Spleen (tissue), 11 donors: ENCODE measurements at regions not wholly inside any gene's neighbourhood (a gene's known extent, or its start where the extent isn't known, plus 50 kb on each side); places are given as distances from the start of the nearest gene placed in this dataset.

Experiments
- DNase-seq: peaks from one replicate; pipeline ENCODE4 v3.0.0-alpha.2; 2020
- H3K27ac ChIP-seq, 8 donors: fragments of 200-600 bp; sonication (generic) in 7 of 8; 1 replicate in 4 of 8; 2 replicates in 4 of 8; pipeline versions ENCODE4 v1.5.0 to v1.8.0; 2016 to 2021; ENCODE audit warnings: inconsistent platforms in 4 of 8, mild to moderate bottlenecking in 4 of 8, moderate library complexity in 1 of 8
- H3K27me3 ChIP-seq, 7 donors: fragments of 200-600 bp; sonication (generic) in 6 of 7; replicated peaks in 1 of 7; 1 replicate in 4 of 7; 2 replicates in 3 of 7; pipeline versions ENCODE4 v1.5.0 to v1.8.0; 2016 to 2021; ENCODE audit warnings: inconsistent platforms in 3 of 7, mild to moderate bottlenecking in 1 of 7
- H3K36me3 ChIP-seq, 6 donors: fragments of 200-600 bp; sonication (generic) in 5 of 6; 1 replicate in 4 of 6; 2 replicates in 2 of 6; pipeline versions ENCODE4 v1.5.0 to v1.8.0; 2016 to 2021; ENCODE audit warnings: inconsistent platforms in 2 of 6
- H3K4me1 ChIP-seq, 6 donors: fragments of 200-600 bp; sonication (generic) in 5 of 6; 1 replicate in 3 of 6; 2 replicates in 3 of 6; pipeline versions ENCODE4 v1.5.0 to v1.8.0; 2016 to 2021; ENCODE audit warnings: inconsistent platforms in 3 of 6
- H3K4me3 ChIP-seq, 8 donors: fragments of 200-600 bp; sonication (generic) in 7 of 8; 1 replicate in 4 of 8; 2 replicates in 4 of 8; pipeline versions ENCODE4 v1.5.0 to v1.8.0; 2016 to 2021; ENCODE audit warnings: inconsistent platforms in 4 of 8, mild to moderate bottlenecking in 4 of 8, moderate library complexity in 2 of 8
- H3K9me3 ChIP-seq, 8 donors: fragments of 200-600 bp; sonication (generic) in 7 of 8; 1 replicate in 4 of 8; 2 replicates in 4 of 8; pipeline versions ENCODE4 v1.5.0 to v1.8.0; 2016 to 2021; ENCODE audit warnings: inconsistent platforms in 4 of 8
- CTCF ChIP-seq, 11 experiments: fragments of 200-600 bp in 7 of 11; fragments of 450-650 bp in 4 of 11; sonication (generic) in 4 of 11; IDR thresholded peaks in 8 of 11; conservative IDR thresholded peaks in 3 of 11; 1 replicate in 7 of 11; 2 replicates in 4 of 11; pipeline versions ENCODE4 v1.4.0 to v1.8.0; 2016 to 2021; ENCODE audit warnings: antibody characterized with exemption in 11 of 11, inconsistent platforms in 4 of 11, mild to moderate bottlenecking in 1 of 11
- POLR2A ChIP-seq, 3 donors: fragments of 450-650 bp; IDR thresholded peaks; one replicate each; pipeline ENCODE4 v1.5.1; 2017; ENCODE audit warnings: antibody characterized with exemption in 3 of 3, mild to moderate bottlenecking in 1 of 3
- POLR2AphosphoS5 ChIP-seq, 3 donors: sonication (generic); formaldehyde crosslinking; IDR thresholded peaks; one replicate each; pipeline ENCODE4 v1.5.1; 2017; ENCODE audit warnings: antibody characterized with exemption in 3 of 3
- WGBS, 5 donors: extraction: QIAGEN DNeasy Blood & Tissue Kit in 3 of 5; methylation state at CpG; one replicate each; pipeline versions ENCODE4 v1.1.5 to v1.1.7; 2013 to 2018; 5-methylcytosine and 5-hydroxymethylcytosine counted together
- intact Hi-C: fragments of 100-400 bp; cut with DNase I; formaldehyde crosslinking; loops from one replicate; pipeline ENCODE4 v1.15.0; 2023; ENCODE audit warnings: low total_unique reads
- donor health status: healthy with polysubstance abuse.
- donor health status: DM: no; HTN: no; CAD: no; lungs with moderate emphysema.
- donor health status: DM: no; HTN: no; CAD: no.
- donor health status: Bipolar disorder and iron deficiency.
- donor health status: healthy.
- donor health status: DM: no; HTN: no; CAD: no.
- donor health status: DM: yes; HTN: yes; CAD: no.

GRCh38 chrY:19577250-19577649, 167.3 kb downstream of the KDM5D start:
- DNase-seq = no peak
- no peak overlapping the region for H3K27ac ChIP-seq
- peaks cover 0 to 29% (median 0%) of the 10 kb centered on the region in 6 donors for H3K4me1 ChIP-seq
- H3K9me3 ChIP-seq = no peaks in the 10 kb centered on the region
- no peaks in the 10 kb centered on the region for H3K27me3 ChIP-seq
- no peak for TF ChIP-seq CTCF (IDR thresholded peaks at IDR 0.05 in 8 of 11, conservative IDR thresholded peaks at IDR 0.05 in 3 of 11)
- no peak for TF ChIP-seq POLR2AphosphoS5 (IDR thresholded peaks at IDR 0.05)
- no peak for TF ChIP-seq POLR2A (IDR thresholded peaks at IDR 0.05)
- WGBS, 5 donors = 74 to 87% (median 78%) methylated on average over 6 of the region's 6 CpGs; no CpG with 5 or more reads in 2 of the 5 donors
- intact Hi-C loops = no loop called here
- no peaks in the 10 kb centered on the region for H3K36me3 ChIP-seq
- H3K4me3 ChIP-seq = no peak overlapping the region

- Histone ChIP-seq H3K36me3 (no peaks in the 10 kb centered on the region), H3K27ac (no peak overlapping the region), H3K9me3 (no peaks in the 10 kb centered on the region), H3K27me3 (no peaks in the 10 kb centered on the region), H3K4me3 (no peak overlapping the region), H3K4me1 (peaks cover 0 to 30% (median 2%) of the 10 kb centered on the region in 6 donors)
- TF ChIP-seq CTCF (IDR thresholded peaks at IDR 0.05 in 8 of 11, conservative IDR thresholded peaks at IDR 0.05 in 3 of 11) = no peak
- TF ChIP-seq POLR2AphosphoS5 (IDR thresholded peaks at IDR 0.05) = no peak
- no peak for TF ChIP-seq POLR2A (IDR thresholded peaks at IDR 0.05)
- DNase-seq = no peak
- intact Hi-C loops = no loop called here
These were observed 169.6 kb downstream of the KDM5D start for GRCh38 chrY:19574939-19575338.

- Histone ChIP-seq H3K9me3 (no peaks in the 10 kb centered on the region), H3K4me1 (peaks cover 0 to 43% (median 9%) of the 10 kb centered on the region in 6 donors), H3K27me3 (no peaks in the 10 kb centered on the region), H3K27ac (no peak overlapping the region), H3K4me3 (no peak overlapping the region), H3K36me3 (no peaks in the 10 kb centered on the region)
- intact Hi-C loops = no loop called here
- no peak for DNase-seq
- 79 to 89% (median 86%) methylated on average over 1 to 2 of the region's 2 CpGs; no CpG with 5 or more reads in 2 of the 5 donors for WGBS, 5 donors
- TF ChIP-seq POLR2A (IDR thresholded peaks at IDR 0.05) = no peak
- TF ChIP-seq POLR2AphosphoS5 (IDR thresholded peaks at IDR 0.05) = no peak
- TF ChIP-seq CTCF (IDR thresholded peaks at IDR 0.05 in 8 of 11, conservative IDR thresholded peaks at IDR 0.05 in 3 of 11) = no peak
These were observed 170.9 kb downstream of the KDM5D start for GRCh38 chrY:19573646-19574045.

GRCh38 chrY:19570999-19571398, 173.5 kb downstream of the KDM5D start:
- no peaks in the 10 kb centered on the region for H3K27me3 ChIP-seq
- peaks cover 0 to 55% (median 11%) of the 10 kb centered on the region in 6 donors for H3K4me1 ChIP-seq
- no peak overlapping the region for H3K27ac ChIP-seq
- no peaks in the 10 kb centered on the region for H3K36me3 ChIP-seq
- H3K9me3 ChIP-seq = no peaks in the 10 kb centered on the region
- intact Hi-C loops = no loop called here
- no peak for DNase-seq
- 37 to 52% (median 38%) methylated on average over 2 of the region's 2 CpGs; no CpG with 5 or more reads in 2 of the 5 donors for WGBS, 5 donors
- H3K4me3 ChIP-seq = no peak overlapping the region
- no peak for TF ChIP-seq POLR2A (IDR thresholded peaks at IDR 0.05)
- no peak for TF ChIP-seq POLR2AphosphoS5 (IDR thresholded peaks at IDR 0.05)
- TF ChIP-seq CTCF (IDR thresholded peaks at IDR 0.05 in 8 of 11, conservative IDR thresholded peaks at IDR 0.05 in 3 of 11) = no peak
